Heart left ventricle (tissue), 16 donors: ENCODE measurements at regions not wholly inside any gene's neighbourhood (a gene's known extent, or its start where the extent isn't known, plus 50 kb on each side); places are given as distances from the start of the nearest gene placed in this dataset.

ENCODE experiments used
- ATAC-seq, 4 donors: fragments of 200-7000 bp; cut with Tn5 transposase; one replicate each; pipeline ENCODE4 v1.9.1; 2020 to 2022; ENCODE audit warnings: moderate library complexity in 4 of 4, mild to moderate bottlenecking in 3 of 4, moderate number of reproducible peaks in 1 of 4
- DNase-seq, 5 donors: peaks; one replicate each; pipeline ENCODE4 v3.0.0-alpha.2; 2020
- H3K27ac ChIP-seq, 12 donors: fragments of 200-600 bp; sonication (generic) in 4 of 12; one replicate each; pipeline versions ENCODE4 v1.5.0 to v1.8.0; 2016 to 2022; ENCODE audit warnings: mild to moderate bottlenecking in 2 of 12
- H3K27me3 ChIP-seq, 9 donors: fragments of 200-600 bp; sonication (generic) in 2 of 9; one replicate each; pipeline versions ENCODE4 v1.5.1 to v1.8.0; 2016 to 2022; ENCODE audit warnings: mild to moderate bottlenecking in 3 of 9
- H3K36me3 ChIP-seq, 9 donors: fragments of 200-600 bp; sonication (generic) in 2 of 9; one replicate each; pipeline versions ENCODE4 v1.5.0 to v1.8.0; 2018 to 2022; ENCODE audit warnings: mild to moderate bottlenecking in 2 of 9
- H3K4me1 ChIP-seq, 12 donors: fragments of 200-600 bp; sonication (generic) in 4 of 12; one replicate each; pipeline versions ENCODE4 v1.5.0 to v1.8.0; 2016 to 2022; ENCODE audit warnings: mild to moderate bottlenecking in 3 of 12
- H3K4me3 ChIP-seq, 12 donors: fragments of 200-600 bp; sonication (generic) in 4 of 12; one replicate each; pipeline versions ENCODE4 v1.5.0 to v1.8.0; 2017 to 2022; ENCODE audit warnings: mild to moderate bottlenecking in 9 of 12, moderate library complexity in 4 of 12
- H3K9me3 ChIP-seq, 12 donors: fragments of 200-600 bp; sonication (generic) in 4 of 12; one replicate each; pipeline versions ENCODE4 v1.5.0 to v1.8.0; 2016 to 2022; ENCODE audit warnings: mild to moderate bottlenecking in 1 of 12
- CTCF ChIP-seq, 12 donors: fragments of 200-600 bp; sonication (generic) in 4 of 12; IDR thresholded peaks; one replicate each; pipeline versions ENCODE4 v1.5.0 to v1.8.0; 2018 to 2022; ENCODE audit warnings: antibody characterized with exemption in 12 of 12, mild to moderate bottlenecking in 5 of 12
- POLR2A ChIP-seq, 2 donors: fragments of 450-650 bp; IDR thresholded peaks; one replicate each; pipeline ENCODE4 v1.6.1; 2017; ENCODE audit warnings: antibody characterized with exemption in 2 of 2, mild to moderate bottlenecking in 2 of 2, moderate library complexity in 2 of 2
- WGBS, 4 donors: extraction: QIAGEN DNeasy Blood & Tissue Kit in 2 of 4; methylation state at CpG; one replicate each; pipeline versions ENCODE4 v1.1.5 to v1.1.7; 2013 to 2018; 5-methylcytosine and 5-hydroxymethylcytosine counted together
- intact Hi-C, 10 donors: fragments of 100-400 bp; cut with DNase I; formaldehyde crosslinking; loops; one replicate each; pipeline versions ENCODE4 v1.11.1 to v1.14.2; 2022
- donor health status: ischemic (EF 13 %, LVEDD 7.1; RV severe dilation, severe dysfunction).
- donor health status: healthy with polysubstance abuse.
- donor health status: DM: no; HTN: yes; CAD: no.
- donor health status: DM: no; HTN: no; CAD: no.
- donor health status: ischemic (EF 25% LVEDD 6.9; RV normal size, moderate dysfunction).
- donor health status: ischemic (EF 25% LVEDD 5.7; RV mildly dilated, moderate dysfunction).
- donor health status: healthy.
- donor health status: DM: yes; HTN: yes; CAD: no.
- donor health status: ischemic (EF 35%, LVEDD 5.7; RV mildly dilated, moderate dysfunction).
- donor health status: nonischemic (EF 11% LVEDD 7.7; RV severe dilation, severe dysfunction).
- donor health status: DM: yes; HTN: yes; CAD: no.
- donor health status: PGD.
- donor health status: ischemic (EF 29% LVEDD 5.4; RV normal size, mild dysfunction).
- donor health status: nonischemic (EF 23%, LVEDD 6.1; RV moderate dilation, normal function).

GRCh38 chr4:38590046-38590445, 74.0 kb upstream of the KLF3 start:
- Histone ChIP-seq H3K9me3 (peaks cover 0 to 6% (median 0%) of the 10 kb centered on the region in 12 donors), H3K27ac (no peak overlapping the region), H3K4me1 (peaks cover 0 to 6% (median 0%) of the 10 kb centered on the region in 12 donors), H3K4me3 (no peak overlapping the region), H3K27me3 (no peaks in the 10 kb centered on the region), H3K36me3 (no peaks in the 10 kb centered on the region)
- DNase-seq (peak in 1 of 5 donors; percentile 42), ATAC-seq (peak in 1 of 4 donors; percentile 33)
- WGBS, 4 donors: 41 to 62% (median 52%) methylated on average over 4 of the region's 4 CpGs
- intact Hi-C loops: no loop called here
- TF ChIP-seq CTCF (IDR thresholded peaks at IDR 0.05) (no peak), POLR2A (IDR thresholded peaks at IDR 0.05) (no peak)

- Histone ChIP-seq H3K4me3 (no peak overlapping the region), H3K36me3 (no peaks in the 10 kb centered on the region), H3K4me1 (peaks cover 0 to 6% (median 0%) of the 10 kb centered on the region in 12 donors), H3K9me3 (peaks cover 0 to 6% (median 0%) of the 10 kb centered on the region in 12 donors), H3K27ac (peak overlapping the region in 1 of 12 donors; percentile 69), H3K27me3 (no peaks in the 10 kb centered on the region)
- ATAC-seq: peak in 1 of 4 donors; percentile 13
- TF ChIP-seq CTCF (IDR thresholded peaks at IDR 0.05) (no peak), POLR2A (IDR thresholded peaks at IDR 0.05) (no peak)
- DNase-seq: no peak
- WGBS, 4 donors: 55 to 63% (median 58%) methylated on average over 10 of the region's 10 CpGs
- intact Hi-C loops: no loop called here
Measured at GRCh38 chr4:38591617-38592337, 72.2 kb upstream of the KLF3 start.

- ATAC-seq (no peak), DNase-seq (no peak)
- TF ChIP-seq CTCF (IDR thresholded peaks at IDR 0.05) (no peak), POLR2A (IDR thresholded peaks at IDR 0.05) (no peak)
- 82 to 91% (median 87%) methylated on average over 3 of the region's 3 CpGs for WGBS, 4 donors
- intact Hi-C loops: no loop called here
- H3K4me3 ChIP-seq: no peak overlapping the region
- H3K27ac ChIP-seq: no peak overlapping the region
- H3K36me3 ChIP-seq: no peaks in the 10 kb centered on the region
- peaks cover 0 to 12% (median 0%) of the 10 kb centered on the region in 12 donors for H3K4me1 ChIP-seq
- no peaks in the 10 kb centered on the region for H3K27me3 ChIP-seq
- H3K9me3 ChIP-seq: no peaks in the 10 kb centered on the region
Measured at GRCh38 chr4:38598489-38598888, 65.5 kb upstream of the KLF3 start.

- Histone ChIP-seq H3K27me3 (no peaks in the 10 kb centered on the region), H3K27ac (no peak overlapping the region), H3K36me3 (no peaks in the 10 kb centered on the region), H3K9me3 (no peaks in the 10 kb centered on the region), H3K4me3 (no peak overlapping the region), H3K4me1 (peaks cover 0 to 12% (median 0%) of the 10 kb centered on the region in 12 donors)
- TF ChIP-seq CTCF (IDR thresholded peaks at IDR 0.05) (no peak), POLR2A (IDR thresholded peaks at IDR 0.05) (no peak)
- ATAC-seq: no peak
- 81 to 97% (median 87%) methylated on average over 4 of the region's 4 CpGs for WGBS, 4 donors
- intact Hi-C loops: no loop called here
- no peak for DNase-seq
Measured at GRCh38 chr4:38600575-38600974, 63.4 kb upstream of the KLF3 start.
